Fibroblast of skin of left biceps (primary cell): ENCODE measurements at regions not wholly inside any gene's neighbourhood (a gene's known extent, or its start where the extent isn't known, plus 50 kb on each side); places are given as distances from the start of the nearest gene placed in this dataset.
"Not testable (repeated sequence)": the region's sequence is repeated elsewhere in the genome, so short reads cannot be mapped to it uniquely, and the experiment has no call there.

Source experiments
- DNase-seq, 2 experiments: peaks; one replicate each; pipeline ENCODE4 v3.0.0-alpha.2; 2013; ENCODE audit warnings: low read depth in 2 of 2

- no peak for DNase-seq
Observed at GRCh38 chr2:88860421-88861075, 169.1 kb downstream of the RPIA start.

- no peak for DNase-seq
Observed at GRCh38 chr2:88865801-88866371, 174.4 kb downstream of the RPIA start.

- no peak for DNase-seq
Observed at GRCh38 chr2:88866756-88867155, 175.3 kb downstream of the RPIA start.

- DNase-seq, result no peak
Observed at GRCh38 chr2:88868861-88869260, 177.4 kb downstream of the RPIA start.

GRCh38 chr2:88870267-88870839 is 178.9 kb downstream of the RPIA start:
- no peak for DNase-seq

- no peak for DNase-seq
Observed at GRCh38 chr2:88871336-88871735, 179.9 kb downstream of the RPIA start.

- DNase-seq, result no peak
Observed at GRCh38 chr2:88873620-88874019, 182.1 kb downstream of the RPIA start.

GRCh38 chr2:88874063-88874657 is 182.7 kb downstream of the RPIA start:
- DNase-seq, result peak; percentile 0 to 5

GRCh38 chr2:88875736-88876135 is 184.3 kb downstream of the RPIA start:
- DNase-seq, result no peak

GRCh38 chr2:88880441-88880953 is 189.0 kb downstream of the RPIA start:
- DNase-seq, result peak; percentile 8 to 9

GRCh38 chr2:88885275-88885674 is 193.8 kb downstream of the RPIA start:
- no peak for DNase-seq

- no peak for DNase-seq
Observed at GRCh38 chr2:88885679-88886416, 194.4 kb downstream of the RPIA start.

- DNase-seq, result not testable (repeated sequence)
Observed at GRCh38 chr2:88887466-88887865, 196.0 kb downstream of the RPIA start.

- DNase-seq, result no peak
Observed at GRCh38 chr2:88892207-88892606, 200.7 kb downstream of the RPIA start.

- DNase-seq, result no peak
Observed at GRCh38 chr2:88892788-88893187, 201.3 kb downstream of the RPIA start.

GRCh38 chr2:88896971-88897370 is 205.5 kb downstream of the RPIA start:
- no peak for DNase-seq

- no peak for DNase-seq
Observed at GRCh38 chr2:88897715-88898114, 206.2 kb downstream of the RPIA start.

- DNase-seq, result no peak
Observed at GRCh38 chr2:88903749-88904353, 212.4 kb downstream of the RPIA start.

- no peak for DNase-seq
Observed at GRCh38 chr2:88913280-88913679, 221.8 kb downstream of the RPIA start.

- no peak for DNase-seq
Observed at GRCh38 chr2:88919087-88919738, 227.7 kb downstream of the RPIA start.

GRCh38 chr2:88920399-88920798 is 228.9 kb downstream of the RPIA start:
- DNase-seq, result not testable (repeated sequence)
